NCI-H526 treated with DMSO at 0.1 percent for 48 hours (cell line): ENCODE measurements at regions not wholly inside any gene's neighbourhood (a gene's known extent, or its start where the extent isn't known, plus 50 kb on each side); places are given as distances from the start of the nearest gene placed in this dataset.

ENCODE experiments used
- DNase-seq: peaks from one replicate; lab custom pipeline; 2025; lab: John Stamatoyannopoulos, UW

DNA sequence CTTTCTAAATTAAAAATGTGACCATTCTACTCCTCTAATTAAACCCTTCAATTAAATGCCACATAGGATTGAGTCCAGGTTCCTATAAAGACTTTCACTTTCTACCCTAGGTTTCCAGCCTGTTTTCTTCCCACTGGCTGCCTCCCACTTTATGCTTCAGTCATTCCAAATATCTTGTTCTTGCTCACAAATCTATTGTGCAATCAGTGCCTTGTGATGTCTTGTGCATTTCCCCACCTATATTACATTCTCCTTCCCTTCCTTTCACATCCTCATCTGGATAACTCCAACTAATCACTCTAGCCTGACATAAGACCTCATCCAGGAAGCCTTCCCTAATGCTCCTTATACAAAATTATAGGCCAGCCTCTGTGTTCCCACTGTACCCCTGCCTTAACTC lies 281.7 kb upstream of the LRATD1 start:
- DNase-seq = no peak

GRCh38 chr2:14352067-14352466 lies 280.4 kb upstream of the LRATD1 start:
- DNase-seq = no peak

DNA sequence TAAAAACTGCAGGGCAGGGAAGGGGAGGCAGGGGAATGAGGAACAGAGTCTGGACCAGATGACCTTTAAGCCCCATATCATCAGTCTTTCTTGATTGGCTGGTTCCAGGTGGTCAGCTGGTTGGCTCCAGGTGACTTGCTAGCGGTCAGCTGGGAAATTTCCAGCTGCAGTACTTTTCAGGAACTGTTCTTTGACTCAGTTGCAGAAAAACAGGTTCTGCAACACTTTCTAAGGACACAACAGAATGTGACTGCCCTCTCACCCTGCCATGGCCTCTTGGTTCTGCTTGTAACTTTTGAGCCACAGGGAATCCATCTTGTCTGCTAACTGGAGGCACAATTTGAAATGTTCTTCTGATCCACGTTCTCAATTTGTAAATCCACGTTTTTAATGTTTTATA lies 278.3 kb upstream of the LRATD1 start:
- no peak for DNase-seq

- no peak for DNase-seq
These were observed 277.4 kb upstream of the LRATD1 start for GRCh38 chr2:14355102-14355501.

- DNase-seq = no peak
These were observed 274.2 kb upstream of the LRATD1 start for GRCh38 chr2:14358339-14358738.

DNA sequence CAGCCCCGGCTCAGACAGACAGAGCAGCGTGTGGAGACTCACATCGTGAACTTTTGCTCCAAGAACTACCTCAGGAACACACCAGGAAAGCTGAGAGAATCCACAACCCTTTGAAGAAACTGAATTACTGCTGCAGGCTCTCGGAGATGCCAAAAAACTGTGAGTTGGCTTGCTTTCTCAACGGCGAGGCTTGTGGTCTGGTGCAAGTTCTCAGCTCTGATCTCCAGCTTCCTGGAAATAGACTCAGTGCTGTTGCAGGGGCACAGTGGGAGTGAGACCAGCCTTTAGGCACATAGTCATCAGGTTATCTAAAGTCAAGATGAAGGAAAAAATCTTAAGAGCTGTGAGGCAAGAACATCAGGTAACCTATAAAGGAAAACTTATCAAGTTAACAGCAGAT lies 273.7 kb upstream of the LRATD1 start:
- DNase-seq = no peak

DNA sequence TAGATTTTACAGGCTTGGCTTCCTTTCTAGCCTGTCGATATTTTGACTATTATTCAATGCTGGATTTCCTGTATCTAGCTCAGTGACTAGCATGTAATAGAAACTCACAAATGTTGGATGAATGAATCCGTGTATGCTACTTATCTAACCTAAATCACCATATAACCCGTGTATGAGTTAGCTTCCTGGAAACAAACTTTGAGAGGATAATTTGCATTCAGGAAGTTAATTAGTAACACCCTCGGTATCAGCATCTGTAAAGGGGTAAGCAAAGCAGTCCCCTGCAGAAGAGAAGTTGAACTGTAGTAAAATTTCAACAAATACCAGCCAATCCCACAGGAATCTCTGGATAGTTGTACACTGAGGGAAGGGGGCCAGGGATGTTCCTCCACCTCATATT lies 269.4 kb upstream of the LRATD1 start:
- no peak for DNase-seq

- no peak for DNase-seq
These were observed 268.5 kb upstream of the LRATD1 start for GRCh38 chr2:14363976-14364375.

DNA sequence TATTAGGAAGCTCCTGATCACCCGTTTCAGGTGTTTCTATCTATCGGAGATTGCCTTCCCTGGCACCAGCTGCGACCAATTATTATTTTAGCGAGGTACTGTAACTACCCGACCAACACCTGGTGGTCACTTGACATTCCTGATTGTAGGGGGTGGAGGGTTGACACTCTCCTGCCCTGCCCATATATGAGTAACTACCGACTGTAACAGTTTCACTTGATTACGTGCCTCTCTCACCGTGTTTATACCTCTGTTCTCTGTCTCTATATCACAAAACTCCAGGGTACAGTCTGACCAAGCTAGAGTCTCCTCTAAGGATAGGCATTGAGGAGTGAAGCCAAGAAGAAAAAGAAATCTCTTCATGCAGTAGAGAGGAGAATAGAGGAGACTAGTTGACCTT lies 268.0 kb upstream of the LRATD1 start:
- DNase-seq = no peak

DNA sequence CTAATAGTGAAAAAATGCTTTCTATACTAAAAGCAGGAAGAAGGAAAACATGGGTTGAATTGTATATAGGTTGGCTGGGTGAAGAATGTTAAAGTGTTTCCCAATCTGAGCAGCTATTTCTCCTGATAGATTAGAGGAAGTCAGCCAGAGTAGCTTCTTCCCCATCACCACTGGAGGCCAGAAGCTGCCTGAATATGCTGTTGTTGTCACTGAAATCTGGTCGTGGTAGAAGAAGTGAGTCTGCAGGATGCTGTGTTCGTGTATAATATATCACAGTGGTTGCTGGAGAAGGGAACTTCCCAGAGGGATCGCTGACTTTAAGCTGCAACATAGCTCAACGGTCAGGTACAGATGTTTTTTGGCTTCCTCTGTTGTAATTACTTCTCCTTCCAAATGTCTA lies 247.5 kb upstream of the LRATD1 start:
- no peak for DNase-seq

DNA sequence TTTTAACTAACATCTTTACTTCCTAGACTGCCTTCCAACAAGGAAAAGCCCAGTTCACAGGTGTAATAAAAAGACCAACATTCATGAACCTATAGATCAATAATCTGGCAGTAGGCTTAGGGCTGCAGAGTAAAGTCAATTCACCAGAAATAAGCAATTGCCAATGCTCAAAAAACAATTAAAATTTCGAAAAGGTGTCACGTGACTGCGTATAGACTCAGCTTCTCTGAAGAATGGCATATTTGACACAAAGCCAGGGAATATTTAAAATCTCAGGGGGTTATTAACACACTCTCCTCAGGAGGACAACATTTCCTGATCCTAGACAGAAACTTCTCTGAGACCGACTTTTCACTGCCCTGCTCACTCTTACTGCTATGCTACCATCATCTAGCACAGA lies 245.2 kb upstream of the LRATD1 start:
- DNase-seq = no peak

DNA sequence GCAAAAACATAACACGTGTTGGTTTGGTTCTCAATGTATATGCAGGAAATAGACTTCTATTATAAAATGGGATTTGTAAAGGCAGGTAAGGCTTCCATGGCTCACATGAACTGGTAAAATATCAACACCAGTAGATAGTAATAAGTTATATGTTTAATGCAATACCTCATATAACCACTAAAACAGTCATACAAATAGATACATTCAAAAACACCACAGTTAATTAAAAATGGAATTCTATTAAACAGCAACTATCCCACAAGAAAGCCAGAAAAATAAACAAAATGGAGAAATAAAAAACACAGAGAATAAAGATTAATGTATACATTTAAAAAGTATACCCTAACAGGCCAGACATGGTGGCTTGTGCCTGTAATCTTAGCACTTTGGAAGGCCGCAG lies 243.8 kb upstream of the LRATD1 start:
- DNase-seq = no peak

DNA sequence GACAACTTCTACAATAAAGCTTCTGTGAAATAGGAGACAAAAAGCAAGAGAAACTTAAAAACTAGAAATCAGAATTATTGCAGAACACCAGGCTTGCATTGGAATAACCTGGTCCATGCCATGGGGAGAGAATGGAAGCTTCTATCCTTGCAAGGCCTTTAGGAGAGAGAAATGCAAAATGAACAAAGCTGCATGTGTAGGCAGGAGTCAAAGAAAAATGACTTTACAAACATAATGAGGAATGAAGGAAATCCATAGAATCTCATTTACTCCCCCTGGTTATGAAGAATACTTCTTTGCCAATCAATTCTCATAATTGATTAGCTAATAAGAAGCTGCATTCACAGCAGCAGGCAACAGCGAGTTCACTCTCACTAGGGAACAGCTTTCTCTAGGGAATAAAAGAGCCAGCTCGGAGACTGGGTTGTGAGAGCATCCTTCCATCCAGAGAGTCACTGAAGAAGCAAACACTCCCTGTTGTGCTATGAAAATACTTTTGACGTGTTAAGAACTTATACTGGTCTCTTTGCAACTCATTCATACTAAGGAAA lies 235.9 kb upstream of the LRATD1 start:
- DNase-seq = no peak

DNA sequence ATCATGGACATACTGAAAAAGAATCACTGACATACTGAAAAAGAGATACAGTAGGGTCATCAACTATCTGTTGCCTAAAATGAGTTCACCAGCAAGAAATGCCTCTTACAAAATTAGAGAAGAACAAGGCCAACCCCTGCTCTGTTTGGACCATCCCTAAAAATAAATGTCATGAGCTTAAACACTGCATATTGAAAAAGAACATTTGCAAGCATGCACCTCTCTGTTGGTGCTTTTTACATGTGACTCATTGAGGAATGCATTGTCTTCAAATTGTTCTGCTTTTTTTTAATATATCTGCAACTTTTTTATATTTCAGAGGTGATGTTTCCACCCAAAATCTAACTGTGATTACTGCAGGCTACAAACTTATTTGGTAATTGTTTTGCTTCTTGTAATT lies 233.9 kb upstream of the LRATD1 start:
- DNase-seq = no peak

DNA sequence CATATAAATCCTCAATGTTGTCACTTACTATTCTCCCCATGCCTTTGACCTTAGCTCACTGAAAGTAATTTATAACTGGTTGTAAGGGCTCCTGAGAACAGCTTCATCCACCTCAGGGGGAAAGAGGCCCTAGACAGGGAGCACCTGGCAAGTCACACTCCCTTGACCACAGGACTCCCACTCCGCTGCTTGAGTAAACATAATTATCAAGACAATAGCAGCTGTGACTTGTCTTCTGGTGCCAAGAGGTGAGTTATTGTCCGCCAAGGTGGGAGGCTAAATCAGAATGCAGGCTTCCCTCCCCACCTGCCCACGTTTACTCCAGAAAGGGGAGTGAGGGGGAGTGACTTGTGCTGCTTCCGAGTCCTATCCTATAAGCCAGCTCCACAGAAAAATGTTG lies 230.6 kb upstream of the LRATD1 start:
- peak; percentile 26 for DNase-seq

DNA sequence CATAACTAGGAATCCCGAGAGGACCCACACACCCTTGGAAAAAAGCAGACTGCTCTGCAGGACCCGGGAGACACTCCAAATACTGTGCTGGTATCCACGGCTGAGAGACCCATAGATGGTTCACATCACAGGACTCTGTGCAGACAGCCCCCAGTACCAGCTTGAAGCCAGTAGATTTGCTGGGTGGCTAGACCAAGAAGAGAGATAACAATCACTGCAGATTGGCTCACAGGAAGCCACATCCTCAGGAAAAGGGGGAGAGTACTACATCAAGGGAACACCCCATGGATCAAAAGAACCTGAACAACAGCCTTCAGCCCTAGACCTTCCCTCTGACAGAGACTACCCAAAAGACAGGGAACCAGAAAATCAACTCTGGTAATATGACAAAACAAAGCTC lies 223.8 kb upstream of the LRATD1 start:
- no peak for DNase-seq

DNA sequence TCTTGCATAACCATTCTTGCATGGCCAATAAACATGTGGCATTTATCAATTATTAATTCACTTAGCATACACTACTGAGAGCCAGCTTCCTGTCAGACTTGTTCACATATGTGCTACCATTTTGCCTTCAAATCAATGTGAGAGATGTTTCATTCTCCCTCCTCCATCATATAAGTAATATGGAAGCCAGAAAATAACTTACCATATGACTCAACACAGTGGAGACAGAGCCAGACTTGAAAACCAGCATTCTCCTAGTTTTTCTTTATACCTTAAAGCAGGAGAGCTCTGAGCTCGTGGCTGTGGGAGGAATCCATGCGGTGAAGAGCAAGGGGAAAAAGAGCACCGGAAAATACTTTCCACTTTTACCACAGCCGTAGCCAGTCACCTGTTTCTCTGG lies 215.0 kb upstream of the LRATD1 start:
- DNase-seq = no peak

GRCh38 chr2:14418115-14418514 lies 214.4 kb upstream of the LRATD1 start:
- DNase-seq = no peak

DNA sequence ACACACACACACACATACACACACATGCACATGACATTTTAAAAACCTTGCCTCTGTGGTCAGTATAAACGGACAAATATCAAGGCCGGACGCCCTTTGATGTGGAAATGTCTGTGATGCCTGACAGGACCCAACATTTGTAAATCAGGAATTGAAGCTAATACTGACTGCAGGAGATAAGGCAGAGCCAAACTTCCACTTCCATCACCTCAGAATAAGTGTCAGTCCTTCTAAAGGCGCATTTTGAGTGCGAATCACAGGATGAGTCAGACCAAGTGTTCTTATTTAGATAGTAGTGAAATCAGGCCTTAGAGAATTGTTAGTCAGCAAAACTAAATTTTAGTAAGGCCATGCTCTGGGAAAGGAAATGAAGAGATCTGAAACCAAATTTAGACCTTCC lies 211.7 kb upstream of the LRATD1 start:
- no peak for DNase-seq

- DNase-seq = no peak
These were observed 210.1 kb upstream of the LRATD1 start for GRCh38 chr2:14422426-14422825.

- no peak for DNase-seq
These were observed 209.2 kb upstream of the LRATD1 start for GRCh38 chr2:14423145-14423906.

GRCh38 chr2:14424478-14425390 lies 207.8 kb upstream of the LRATD1 start:
- no peak for DNase-seq

DNA sequence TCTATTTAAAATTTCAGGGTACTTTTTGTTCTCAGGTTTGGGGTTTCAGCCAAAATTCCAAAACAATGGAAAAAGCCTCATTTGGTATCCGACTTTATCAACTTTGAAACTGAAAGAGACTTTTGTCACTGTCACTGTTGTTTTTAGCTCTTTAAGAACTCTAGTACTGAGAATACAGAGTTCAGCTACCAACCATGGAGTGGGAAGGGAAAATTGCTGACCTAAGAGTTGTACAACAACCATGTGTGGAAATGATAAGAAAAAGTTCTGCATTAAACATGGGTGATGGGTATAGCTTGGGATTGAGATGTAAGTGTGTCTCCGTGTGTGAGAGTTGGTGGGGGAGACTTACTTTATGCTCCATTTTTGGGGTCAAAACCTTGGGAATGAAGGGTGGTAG lies 206.6 kb upstream of the LRATD1 start:
- no peak for DNase-seq
